Stimulated activated naive CD4-positive, alpha-beta T cell (primary cell): ENCODE measurements at regions not wholly inside any gene's neighbourhood (a gene's known extent, or its start where the extent isn't known, plus 50 kb on each side); places are given as distances from the start of the nearest gene placed in this dataset.

Source experiments
- DNase-seq, 6 experiments: peaks; one replicate each; lab custom pipeline; 2025; lab: John Stamatoyannopoulos, UW

- no peak for DNase-seq
Observed at GRCh38 chr5:6868575-6869215, 155.5 kb downstream of the TENT4A start.

- no peak for DNase-seq
Observed at GRCh38 chr5:6869677-6870076, 156.4 kb downstream of the TENT4A start.

GRCh38 chr5:6872441-6873160 lies 159.4 kb downstream of the TENT4A start:
- no peak for DNase-seq

- no peak for DNase-seq
Observed at GRCh38 chr5:6873359-6873758, 160.1 kb downstream of the TENT4A start.

GRCh38 chr5:6875376-6875775 lies 162.1 kb downstream of the TENT4A start:
- no peak for DNase-seq

- no peak for DNase-seq
Observed at GRCh38 chr5:6877986-6878828, 165.0 kb downstream of the TENT4A start.

GRCh38 chr5:6885581-6885980 lies 172.3 kb downstream of the TENT4A start:
- no peak for DNase-seq

GRCh38 chr5:6886866-6887265 lies 173.6 kb downstream of the TENT4A start:
- DNase-seq, result no peak

- DNase-seq, result no peak
Observed at GRCh38 chr5:6889030-6889429, 175.8 kb downstream of the TENT4A start.

GRCh38 chr5:6899221-6899620 lies 186.0 kb downstream of the TENT4A start:
- DNase-seq, result no peak

- DNase-seq, result no peak
Observed at GRCh38 chr5:6900247-6901227, 187.3 kb downstream of the TENT4A start.

- no peak for DNase-seq
Observed at GRCh38 chr5:6902094-6902493, 188.9 kb downstream of the TENT4A start.

GRCh38 chr5:6902597-6902996 lies 189.4 kb downstream of the TENT4A start:
- DNase-seq, result no peak

GRCh38 chr5:6903934-6904333 lies 190.7 kb downstream of the TENT4A start:
- no peak for DNase-seq

GRCh38 chr5:6904860-6905259 lies 191.6 kb downstream of the TENT4A start:
- DNase-seq, result no peak

GRCh38 chr5:6905423-6905822 lies 192.2 kb downstream of the TENT4A start:
- no peak for DNase-seq

- no peak for DNase-seq
Observed at GRCh38 chr5:6905883-6906282, 192.7 kb downstream of the TENT4A start.

GRCh38 chr5:6907320-6907918 lies 194.2 kb downstream of the TENT4A start:
- DNase-seq, result no peak

GRCh38 chr5:6909901-6910300 lies 196.7 kb downstream of the TENT4A start:
- DNase-seq, result no peak

- no peak for DNase-seq
Observed at GRCh38 chr5:6910950-6911349, 197.7 kb downstream of the TENT4A start.

- DNase-seq, result no peak
Observed at GRCh38 chr5:6914347-6914746, 201.1 kb downstream of the TENT4A start.
